ENCODE measurements at regions not wholly inside any gene's neighbourhood (a gene's known extent, or its start where the extent isn't known, plus 50 kb on each side); places are given as distances from the start of the nearest gene placed in this dataset.

DNA sequence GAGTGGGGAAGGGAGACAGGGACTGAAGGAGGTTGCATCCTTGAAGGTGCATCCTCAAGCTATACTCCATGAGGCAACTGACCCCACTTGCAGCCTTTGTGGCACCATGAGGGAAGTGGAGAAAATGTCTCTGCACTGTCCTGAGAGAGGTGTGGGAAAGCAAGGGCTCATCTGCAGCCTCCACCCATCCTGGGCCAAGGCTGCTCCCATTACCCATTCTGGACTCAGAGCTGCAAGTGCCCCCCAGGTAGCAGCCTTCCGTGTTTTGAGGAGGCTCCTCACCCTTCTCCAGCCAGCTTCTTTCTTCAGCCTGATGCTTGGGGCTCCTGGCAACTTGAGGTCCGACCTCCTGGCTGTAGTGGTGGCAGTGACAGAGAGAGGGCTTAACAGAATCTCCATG, 294.6 kb downstream of the CDH26 start:
- DNase-seq: no peak

DNA sequence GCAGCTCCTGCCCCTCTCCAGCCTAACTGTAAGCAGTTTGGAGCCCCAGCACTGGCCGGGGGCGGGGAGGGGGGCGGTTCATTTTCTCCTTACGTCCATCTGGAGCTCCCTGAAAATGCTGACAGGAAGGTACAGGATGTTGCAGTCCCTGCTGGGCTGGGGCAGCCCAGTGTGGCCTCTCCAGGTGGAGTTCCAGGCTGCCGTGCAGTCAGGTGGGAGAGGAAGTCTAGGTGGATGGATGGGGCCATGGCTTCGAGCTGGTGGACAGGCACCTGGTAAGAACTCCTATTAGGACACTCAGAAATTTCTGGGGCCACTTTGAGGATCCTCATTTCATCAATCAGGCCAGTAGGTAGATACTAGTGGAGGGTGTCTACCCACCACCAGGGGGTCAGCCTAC, 295.2 kb downstream of the CDH26 start:
- no peak for DNase-seq

DNA sequence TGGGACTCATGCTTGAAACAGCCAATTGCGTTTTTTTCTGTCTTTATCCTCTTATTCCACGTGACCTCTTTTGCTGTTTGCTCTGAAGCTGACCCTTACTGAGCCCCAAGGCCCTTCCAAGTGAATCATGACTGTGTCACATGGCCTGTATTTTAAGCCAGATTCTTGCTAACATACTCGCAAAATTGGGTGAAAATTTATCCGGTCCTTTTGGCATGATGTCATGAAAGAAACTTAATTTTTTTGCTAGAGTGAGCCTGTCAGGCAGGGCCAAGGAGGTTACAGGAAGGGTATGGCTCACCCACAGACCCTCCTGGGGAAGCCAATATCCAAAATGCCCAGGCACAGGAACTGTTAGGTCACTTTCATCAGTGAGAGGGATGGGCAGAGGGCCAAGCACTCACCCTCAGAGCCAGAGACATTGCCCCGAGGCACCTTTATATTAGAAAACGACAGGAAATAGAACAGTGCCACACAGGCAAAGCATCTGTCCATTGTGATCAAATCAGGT, 296.7 kb downstream of the CDH26 start:
- DNase-seq: no peak

DNA sequence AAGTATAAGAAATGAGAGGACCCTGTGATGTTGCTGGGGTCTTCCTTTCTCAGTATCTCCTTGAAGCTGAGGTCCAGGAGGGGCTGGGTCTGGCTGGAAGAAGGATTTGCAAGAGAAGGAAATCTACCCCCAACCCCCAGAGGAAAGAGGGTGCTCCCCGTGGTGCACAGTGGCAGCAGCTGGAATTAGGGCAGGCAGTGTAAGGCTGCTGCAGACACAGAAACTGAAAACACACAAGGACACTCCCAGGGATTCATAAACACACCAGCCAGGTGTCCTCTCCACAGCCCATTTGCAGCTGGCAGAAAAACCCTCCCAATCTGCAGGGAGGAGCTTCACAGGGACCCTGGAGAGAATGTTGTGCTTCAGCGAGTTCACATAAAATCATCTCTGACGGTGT, 297.2 kb downstream of the CDH26 start:
- DNase-seq: no peak

DNA sequence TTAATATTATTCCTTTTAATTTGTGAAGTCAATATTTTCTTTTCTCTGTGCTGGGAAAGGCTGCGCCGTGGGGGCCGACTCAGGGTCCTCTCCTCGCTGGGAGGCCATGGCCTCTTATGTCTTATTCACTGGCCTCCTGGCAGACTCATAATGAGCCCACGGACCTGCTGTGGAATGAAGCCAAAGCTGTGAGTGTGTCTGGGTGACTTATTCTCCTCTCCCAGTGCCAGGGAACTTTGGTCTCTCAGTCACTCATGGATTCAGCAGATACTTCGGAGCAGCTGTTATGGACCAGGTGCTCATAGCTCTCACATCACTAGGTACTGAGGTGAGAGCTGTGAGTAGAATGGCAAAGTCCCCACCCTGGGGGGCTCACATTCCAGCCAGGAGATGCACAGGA, 297.6 kb downstream of the CDH26 start:
- DNase-seq: no peak

DNA sequence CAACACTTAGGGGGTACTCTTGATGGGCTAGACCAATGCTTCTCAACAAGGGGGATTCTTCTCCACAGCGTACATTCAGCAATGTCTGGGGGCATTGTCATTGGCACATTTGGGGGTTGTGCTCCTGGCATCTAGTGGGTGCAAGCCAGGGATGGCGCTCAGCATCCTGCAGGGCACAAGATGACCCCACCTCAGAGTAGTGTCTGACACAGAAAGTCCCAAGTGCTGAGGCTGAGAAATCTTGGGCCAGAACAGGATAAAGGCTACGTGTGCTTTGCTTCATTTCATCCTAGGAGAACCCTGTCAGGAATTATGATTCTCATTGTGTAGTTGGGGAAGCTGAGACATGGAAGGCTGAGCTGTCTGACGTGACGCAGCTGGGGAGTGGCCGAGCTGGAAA, 298.6 kb downstream of the CDH26 start:
- no peak for DNase-seq

DNA sequence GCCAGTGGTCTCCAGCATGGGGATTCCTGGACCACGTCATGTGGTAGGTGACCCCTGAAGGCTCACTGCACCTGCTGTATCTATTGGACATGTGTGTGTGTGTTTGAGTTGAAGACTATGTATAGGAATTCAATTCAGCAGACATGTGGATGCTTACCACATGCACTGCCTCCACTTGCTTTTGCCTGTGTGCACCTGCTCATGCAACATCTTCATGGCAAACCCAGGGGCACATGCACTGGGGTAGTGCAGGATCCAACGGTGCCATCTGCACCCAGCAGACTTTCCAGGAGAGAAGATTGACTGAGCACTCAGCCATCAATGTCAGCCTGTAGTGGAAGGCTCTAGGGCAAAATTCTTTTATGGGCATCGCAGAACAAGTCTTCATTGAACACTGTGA, 299.4 kb downstream of the CDH26 start:
- DNase-seq: no peak

DNA sequence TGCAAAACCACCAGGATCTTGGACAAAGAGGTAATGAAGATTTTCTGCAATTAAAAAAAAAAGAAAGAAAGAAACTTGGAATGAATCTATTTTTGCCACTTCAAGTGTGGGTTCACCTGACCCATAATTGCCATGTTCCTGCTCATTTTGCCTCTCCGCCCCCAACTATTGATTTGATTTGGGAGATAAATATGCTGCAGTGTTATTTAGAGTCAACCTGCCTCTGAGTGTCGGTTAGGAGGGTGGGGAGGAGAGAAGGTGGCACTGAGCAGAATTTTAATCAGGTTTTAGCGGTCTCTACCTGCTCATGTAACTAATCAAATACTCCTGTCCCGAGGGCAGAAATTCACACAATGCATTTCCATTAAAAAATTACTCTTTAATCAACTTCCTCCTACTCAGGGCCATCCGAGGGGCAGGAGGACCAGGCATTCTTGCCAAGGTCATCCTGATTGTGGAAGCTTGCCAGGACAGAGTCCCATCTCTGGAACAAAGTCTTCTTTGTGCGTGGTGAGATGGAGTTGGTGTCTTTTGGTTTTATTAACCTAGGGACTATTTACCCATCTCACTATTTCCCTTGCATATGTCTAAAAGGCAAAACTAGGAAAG, 300.1 kb downstream of the CDH26 start:
- no peak for DNase-seq

DNA sequence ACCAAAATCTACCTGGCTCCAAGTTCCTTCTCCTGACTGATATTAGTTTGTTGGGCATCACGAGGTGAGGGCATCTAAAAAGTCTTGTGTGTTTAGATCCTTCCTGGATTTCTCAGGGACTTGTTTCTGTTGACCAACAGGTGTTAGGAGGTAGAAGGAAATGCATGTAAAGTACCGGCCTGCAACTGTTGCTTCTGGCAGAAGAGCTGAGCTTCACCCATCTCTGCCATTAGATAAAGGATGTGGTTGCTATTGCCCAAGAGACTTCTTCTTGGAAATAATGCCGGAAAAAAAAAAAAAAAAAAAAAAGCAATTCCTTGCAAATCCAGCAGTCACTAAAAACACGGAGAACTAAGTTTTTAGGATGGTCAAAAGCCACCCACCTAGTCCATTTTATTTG, 303.1 kb downstream of the CDH26 start:
- DNase-seq: no peak

DNA sequence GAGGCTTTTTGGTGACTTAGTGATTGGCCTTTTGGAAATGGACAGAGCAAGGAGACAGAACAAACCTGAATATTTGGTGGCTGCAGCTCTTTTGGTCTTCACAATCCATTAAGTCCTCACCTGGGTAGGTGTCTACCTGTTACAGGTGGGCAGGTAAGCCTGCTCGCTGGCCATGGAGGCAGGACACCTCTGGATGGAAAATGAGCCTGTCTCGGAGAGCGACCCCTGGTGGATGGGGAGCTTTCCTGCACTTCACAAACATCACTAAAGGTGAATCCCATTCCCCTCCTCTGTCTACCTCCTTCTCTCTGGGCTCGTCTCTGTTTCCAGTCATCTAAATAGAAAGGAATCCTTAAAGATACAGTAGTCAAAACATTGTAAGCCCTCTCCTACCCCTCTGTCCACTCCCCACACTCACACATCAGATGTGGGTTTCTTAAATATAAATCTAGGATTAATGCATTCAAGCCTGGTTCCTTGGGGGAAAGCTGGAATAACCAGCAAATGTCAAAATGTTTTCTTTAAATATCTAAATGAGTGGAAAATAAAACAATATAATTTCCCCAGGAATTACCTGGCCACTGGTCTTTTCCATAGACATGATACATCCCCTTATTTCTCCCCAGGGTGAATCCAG, 304.9 kb downstream of the CDH26 start:
- peak; percentile 14 to 31 for DNase-seq

DNA sequence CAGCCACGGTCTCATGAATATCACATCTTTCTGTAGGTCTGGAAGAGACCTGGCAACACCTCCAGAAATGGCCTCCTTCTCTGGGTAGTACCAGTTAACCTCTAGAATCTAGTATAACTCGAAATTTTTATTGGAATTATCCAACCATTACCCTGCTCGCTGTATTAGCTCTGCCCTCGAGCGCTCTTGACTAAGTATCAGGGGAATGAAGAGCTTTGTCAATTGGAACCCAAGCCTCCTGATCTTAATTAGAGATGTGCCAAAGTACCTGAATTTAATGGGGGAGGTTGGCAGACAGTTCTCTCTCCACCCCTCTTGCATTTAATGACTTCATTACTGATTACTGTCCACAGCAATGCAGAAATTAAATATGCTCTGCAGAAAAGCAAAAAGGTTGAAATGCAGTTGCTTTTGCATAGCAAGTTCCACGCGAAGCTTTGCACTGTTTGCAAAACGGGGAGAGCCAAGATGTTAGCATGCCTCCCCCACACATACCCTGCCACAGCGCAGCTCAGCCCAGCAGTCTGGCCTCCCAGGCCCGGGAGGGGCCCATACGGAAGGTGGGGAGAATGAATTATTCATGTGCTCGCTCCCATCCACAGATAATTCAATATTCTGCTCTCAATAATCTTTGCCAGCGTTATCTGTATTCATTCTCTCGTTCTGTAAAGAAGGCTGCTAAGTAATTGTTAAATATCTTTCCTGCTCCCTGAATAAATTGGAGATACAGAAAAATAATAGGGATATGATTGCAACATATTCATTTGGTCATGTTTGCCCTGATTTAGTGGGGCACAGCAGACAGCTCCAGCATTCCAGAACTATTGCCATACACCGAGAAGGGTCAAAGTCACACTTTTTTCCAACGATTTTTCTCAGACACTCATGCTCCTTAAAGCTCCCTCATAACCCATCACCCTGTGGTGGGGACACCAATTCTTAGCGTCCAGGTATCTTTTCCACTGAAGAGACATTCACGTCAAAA, 305.8 kb downstream of the CDH26 start:
- no peak for DNase-seq

DNA sequence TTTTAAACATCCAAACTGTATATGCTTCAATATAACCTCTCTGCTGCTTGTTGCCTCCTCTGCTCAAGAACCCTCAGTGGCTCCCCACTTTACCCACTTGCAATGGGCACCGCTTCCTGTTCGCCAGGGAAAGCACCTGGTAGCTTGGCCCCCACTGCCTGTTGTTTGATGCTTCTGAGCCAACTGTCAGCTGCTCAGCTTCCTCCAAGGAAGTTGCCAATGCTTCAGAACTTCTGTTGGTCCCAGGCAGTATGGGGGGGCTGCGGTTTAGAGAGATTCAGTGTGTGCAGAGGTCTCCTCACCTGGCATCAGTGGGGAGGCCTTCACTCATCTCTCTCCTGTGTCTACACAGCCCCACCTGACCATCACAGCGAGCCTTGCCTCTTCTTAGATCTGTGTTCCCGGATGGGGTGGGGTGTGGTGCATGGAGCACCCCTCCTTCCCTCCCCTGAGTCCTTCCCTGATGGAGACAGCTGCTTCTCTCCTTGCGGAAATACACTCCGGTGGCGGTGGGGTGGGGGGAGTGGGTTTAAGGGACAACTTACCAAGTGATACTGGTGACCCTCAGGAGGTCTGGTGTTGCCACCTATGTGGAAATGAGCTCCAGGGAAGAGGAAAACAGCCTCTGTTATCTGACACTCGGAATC, 308.1 kb downstream of the CDH26 start:
- no peak for DNase-seq

DNA sequence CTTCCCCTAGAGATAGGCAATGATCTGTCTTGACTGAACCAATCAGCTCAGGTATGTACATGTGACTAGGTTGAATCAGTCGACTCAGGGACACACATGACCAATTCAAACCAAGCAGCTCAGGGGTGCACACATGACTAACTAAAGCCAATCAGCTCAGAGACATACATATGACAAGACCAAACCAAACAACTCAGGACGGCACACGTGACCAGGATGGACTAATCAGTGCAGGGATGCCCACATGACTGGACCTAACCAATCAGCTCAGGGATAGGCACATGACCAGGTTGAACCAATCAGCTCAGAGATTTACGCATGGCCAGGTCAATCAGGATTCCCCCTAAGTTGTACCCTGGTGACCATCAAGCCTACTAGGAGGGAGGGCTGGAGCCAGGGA, 310.3 kb downstream of the CDH26 start:
- DNase-seq: no peak

DNA sequence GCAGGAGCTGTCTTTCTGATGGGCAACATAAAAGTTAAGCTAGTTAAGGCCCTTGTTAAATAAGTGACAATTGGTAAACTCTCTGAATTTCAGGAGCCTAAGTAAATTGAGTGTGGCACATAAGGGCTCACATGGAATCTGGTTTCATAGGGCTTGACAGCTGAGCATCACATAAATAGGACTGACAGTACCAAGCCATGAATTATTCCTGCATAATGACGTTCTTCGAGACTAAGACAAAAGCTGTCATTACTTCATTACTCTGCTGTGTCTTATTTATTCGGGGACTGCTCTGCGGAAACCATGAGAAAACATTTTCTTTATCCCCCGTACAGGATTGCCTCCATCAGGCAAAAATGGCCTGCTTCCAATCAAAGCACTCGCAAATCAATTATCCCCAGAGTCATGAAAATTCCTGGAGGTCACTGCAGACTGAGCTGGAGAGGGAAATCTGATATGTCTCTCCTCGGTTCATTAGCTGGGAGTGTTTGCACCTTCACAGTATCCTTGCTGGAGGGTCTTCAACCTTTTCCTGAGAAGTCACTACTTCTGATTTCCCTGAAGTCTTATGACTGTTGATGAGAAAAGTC, 311.4 kb downstream of the CDH26 start:
- no peak for DNase-seq

DNA sequence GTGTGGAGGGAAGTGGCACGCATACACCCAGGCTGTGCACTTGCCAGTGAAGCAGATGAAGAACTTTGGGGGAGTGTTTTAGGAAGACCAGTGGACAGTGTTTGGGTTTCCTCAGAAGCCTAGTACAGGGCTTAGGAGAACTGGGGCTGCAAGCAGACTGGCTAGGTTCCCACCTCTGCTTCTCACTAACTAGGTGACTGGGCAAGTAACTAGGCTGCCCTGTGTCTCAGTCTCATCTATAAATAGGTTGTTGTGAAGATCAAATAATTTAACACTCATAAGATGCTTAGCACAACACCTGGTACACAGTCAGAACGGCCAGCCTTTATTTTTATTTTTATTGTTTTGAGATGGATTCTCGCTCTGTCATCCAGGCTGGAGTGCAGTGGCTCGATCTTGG, 312.1 kb downstream of the CDH26 start:
- no peak for DNase-seq

DNA sequence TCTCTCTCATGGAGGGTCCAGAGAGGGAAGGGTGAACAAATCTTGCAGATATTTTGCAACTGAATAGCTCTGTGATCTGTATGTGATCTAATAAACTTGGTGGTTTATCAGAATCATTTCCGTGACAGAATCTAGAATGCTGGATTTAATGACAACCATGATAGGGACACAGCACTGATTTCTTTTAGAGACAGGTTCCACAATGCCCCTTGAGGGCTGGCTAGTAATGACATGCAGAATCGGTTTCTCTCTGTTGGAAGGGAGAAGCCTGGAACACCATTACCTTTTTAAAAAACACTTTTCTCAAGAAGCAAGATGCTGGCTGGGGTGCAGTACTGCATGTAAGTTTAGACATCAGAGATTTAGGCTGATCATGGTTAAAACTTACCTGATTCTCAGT, 313.4 kb downstream of the CDH26 start:
- peak; percentile 3 to 14 for DNase-seq

DNA sequence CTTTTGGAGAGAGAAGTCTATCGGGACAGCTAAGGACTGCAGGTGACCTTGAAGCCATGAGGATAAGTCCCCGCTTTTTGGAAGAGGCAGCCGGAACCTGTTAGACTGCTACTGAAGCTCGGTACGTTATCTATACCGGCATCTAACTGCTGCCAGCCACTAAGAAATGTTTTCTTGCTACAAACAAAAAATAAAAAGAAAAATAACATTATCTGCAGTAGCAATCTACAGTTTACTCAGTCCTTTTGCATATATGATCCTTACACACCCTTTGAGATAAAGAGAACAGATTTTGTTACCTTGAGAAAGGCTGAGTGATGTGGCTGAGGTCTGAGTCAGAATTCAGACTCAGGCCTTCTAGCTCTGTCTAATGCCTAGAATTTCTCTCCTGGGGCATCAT, 314.6 kb downstream of the CDH26 start:
- DNase-seq: no peak

DNA sequence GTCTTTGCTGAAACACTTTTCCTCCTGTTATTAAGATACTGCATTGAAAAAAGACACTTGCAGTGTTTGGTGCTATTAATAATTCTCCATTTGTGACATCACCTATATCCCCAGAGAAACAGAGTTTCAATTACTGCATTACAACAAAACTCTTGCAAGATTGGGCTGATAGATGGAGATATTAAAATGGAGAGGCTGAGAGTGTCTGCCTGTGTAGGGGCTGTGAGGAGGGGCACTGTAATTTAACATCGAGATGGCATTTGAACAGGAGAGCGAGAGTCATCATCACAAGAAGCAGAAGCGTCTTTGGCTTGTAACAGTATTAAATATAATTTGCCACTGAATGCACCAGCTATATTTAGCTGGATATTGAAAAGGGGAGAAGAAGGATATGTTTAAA, 316.5 kb downstream of the CDH26 start:
- DNase-seq: no peak

DNA sequence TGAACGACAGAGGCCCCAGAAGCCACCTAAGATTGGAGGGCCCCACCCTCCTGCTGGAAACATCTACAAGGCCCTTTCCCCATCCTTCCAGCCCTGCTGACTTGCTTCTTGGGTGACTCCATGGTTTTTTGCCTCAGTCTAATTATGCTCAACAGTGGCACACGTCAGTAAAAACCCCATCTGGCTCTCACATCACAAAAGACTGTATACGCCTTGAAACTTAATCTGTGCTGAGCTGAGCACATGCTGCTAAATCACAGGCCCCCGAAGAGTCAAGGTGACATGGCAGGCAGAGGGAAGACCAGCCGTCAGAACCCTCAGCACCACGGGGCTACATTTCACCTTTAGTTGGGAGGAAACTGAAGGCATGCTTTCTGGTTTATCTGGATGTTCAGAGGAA, 323.1 kb downstream of the CDH26 start:
- no peak for DNase-seq

DNA sequence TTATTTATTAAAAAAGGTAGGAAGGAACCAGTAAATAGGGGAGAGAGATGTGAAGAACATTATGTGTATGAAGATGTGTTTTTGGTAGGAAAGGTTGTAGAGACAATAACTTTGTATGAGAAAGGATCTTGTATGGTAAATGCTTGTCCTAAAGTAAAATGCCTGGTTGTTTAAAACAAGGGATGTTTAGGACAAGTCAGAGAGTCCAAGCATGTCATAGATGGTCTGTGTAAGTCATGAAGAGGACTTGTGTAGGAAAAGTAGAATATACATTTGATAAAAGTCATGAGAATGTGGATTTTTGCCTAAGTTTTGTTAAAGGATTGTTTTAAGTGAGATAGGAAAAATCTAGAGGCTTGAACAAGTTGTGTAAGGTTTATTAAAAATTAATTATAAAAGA, 325.1 kb downstream of the CDH26 start:
- no peak for DNase-seq

DNA sequence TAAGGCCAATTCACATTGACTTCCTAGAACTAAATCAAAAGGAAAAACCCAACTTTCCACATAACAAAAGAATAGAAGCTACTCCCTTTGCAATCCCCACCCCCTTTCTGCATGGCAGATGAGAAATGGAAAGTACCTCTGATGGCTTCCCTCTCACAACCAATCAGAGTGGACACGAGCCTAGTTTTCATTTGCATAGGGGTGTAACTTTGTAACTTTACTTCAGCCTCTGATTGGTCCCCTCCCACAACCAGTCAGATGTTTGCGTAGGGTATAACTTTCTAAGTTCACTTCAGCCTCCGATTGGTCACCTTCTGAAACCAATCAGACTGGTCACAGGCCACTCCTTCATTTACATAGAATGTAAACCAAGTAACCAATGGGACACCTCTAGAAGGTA, 328.5 kb downstream of the CDH26 start:
- DNase-seq: no peak

DNA sequence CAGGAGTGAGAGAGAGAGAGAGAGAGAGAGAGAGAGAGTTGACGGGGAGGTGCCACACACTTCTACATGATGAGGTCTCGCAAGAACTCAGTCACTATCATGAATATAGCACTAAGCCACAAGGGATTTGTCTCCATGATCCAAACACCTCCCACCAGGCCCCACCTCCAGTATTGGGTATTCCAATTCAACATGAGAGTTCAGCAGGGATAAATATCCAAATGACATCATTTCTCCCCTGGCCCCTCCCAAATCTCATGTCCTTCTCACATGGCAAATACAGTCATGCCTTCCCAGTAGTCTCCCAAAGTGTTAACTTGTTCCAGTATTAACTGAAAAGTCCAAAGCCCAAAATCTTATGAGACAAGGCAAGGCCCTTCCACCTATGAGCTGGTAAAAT, 330.7 kb downstream of the CDH26 start:
- no peak for DNase-seq

DNA sequence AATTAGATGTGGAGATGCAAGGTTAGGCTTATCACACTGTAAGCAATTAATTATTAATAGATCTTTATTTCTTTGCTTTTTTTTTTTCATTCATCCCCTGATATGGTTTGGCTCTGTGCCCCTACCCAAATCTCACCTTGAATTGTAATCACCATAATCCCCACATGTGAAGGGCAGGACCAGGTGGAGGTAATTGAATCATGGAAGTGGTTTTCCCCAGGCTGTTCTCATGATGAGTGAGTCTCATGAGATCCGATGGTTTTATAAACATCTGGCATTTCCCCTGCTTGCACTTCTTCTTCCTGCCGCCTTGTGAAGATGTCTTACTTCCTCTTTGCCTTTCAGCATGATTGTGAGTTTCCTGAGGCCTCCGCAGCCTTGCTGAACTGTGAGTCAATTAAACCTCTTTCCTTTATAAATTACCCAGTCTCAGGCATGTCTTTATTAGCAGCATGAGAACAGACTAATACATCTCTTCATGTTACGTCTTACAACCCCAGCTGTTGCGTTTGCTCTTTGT, 333.8 kb downstream of the CDH26 start:
- peak; percentile 66 to 71 for DNase-seq
